ENCODE measurements at regions not wholly inside any gene's neighbourhood (a gene's known extent, or its start where the extent isn't known, plus 50 kb on each side); places are given as distances from the start of the nearest gene placed in this dataset.

- no peak overlapping the region for H3K4me3 Mint-ChIP-seq
- H3K27ac Mint-ChIP-seq = no peak overlapping the region
- peaks cover 3% of the 10 kb centered on the region for H3K9me3 Mint-ChIP-seq
- no peaks in the 10 kb centered on the region for H3K4me1 Mint-ChIP-seq
- peaks cover 4% of the 10 kb centered on the region for H3K27me3 Mint-ChIP-seq
- ATAC-seq (ENCODE audit: low read depth) (no peak), DNase-seq (ENCODE audit: low spot score in 2 of 2) (no peak)
- no peaks in the 10 kb centered on the region for H3K36me3 Mint-ChIP-seq
These were observed 302.6 kb downstream of the PCNX1 start for GRCh38 chr14:71209888-71210287.

- Mint-ChIP-seq H3K4me3 (no peak overlapping the region), H3K27me3 (peaks cover 7% of the 10 kb centered on the region), H3K4me1 (no peaks in the 10 kb centered on the region), H3K27ac (no peak overlapping the region), H3K36me3 (no peaks in the 10 kb centered on the region), H3K9me3 (no peaks in the 10 kb centered on the region)
- no peak for ATAC-seq (ENCODE audit: low read depth)
- no peak for DNase-seq (ENCODE audit: low spot score in 2 of 2)
These were observed 304.8 kb downstream of the PCNX1 start for GRCh38 chr14:71212093-71212492.

DNA sequence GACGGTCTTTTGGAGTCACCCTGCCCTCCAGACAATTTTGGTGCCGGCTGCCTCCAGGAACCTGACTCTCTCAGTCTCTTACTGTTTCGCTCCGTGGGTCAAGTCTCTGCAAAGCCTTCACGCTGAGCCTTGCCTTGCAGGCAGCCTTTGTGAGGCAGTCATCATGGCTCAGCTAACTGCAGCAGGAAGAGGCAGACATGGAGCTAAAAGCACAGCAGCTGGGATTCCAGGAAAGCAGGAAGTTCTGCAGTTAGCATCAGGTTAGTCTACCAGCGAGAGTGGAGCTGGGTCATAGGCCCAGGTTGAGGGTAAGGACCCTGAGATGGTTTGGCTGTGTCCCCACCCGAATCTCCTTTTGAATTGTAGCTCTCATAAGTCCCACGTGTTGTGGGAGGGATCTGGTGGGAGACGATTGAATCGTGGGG, 305.4 kb downstream of the PCNX1 start:
- H3K4me1 Mint-ChIP-seq = no peaks in the 10 kb centered on the region

GRCh38 chr14:71214241-71214640, 307.0 kb downstream of the PCNX1 start:
- Mint-ChIP-seq H3K4me1 (no peaks in the 10 kb centered on the region), H3K9me3 (no peaks in the 10 kb centered on the region), H3K4me3 (no peak overlapping the region), H3K27ac (no peak overlapping the region), H3K27me3 (peaks cover 7% of the 10 kb centered on the region), H3K36me3 (peaks cover 2% of the 10 kb centered on the region)
- DNase-seq (ENCODE audit: low spot score in 2 of 2) = no peak
- no peak for ATAC-seq (ENCODE audit: low read depth)

More for the DNA sequence above, 305.4 kb downstream of the PCNX1 start:
- Mint-ChIP-seq H3K9me3 (no peaks in the 10 kb centered on the region), H3K27me3 (peaks cover 7% of the 10 kb centered on the region), H3K36me3 (no peaks in the 10 kb centered on the region), H3K27ac (no peak overlapping the region), H3K4me3 (no peak overlapping the region)
- DNase-seq (ENCODE audit: low spot score in 2 of 2) (no peak), ATAC-seq (ENCODE audit: low read depth) (no peak)

DNA sequence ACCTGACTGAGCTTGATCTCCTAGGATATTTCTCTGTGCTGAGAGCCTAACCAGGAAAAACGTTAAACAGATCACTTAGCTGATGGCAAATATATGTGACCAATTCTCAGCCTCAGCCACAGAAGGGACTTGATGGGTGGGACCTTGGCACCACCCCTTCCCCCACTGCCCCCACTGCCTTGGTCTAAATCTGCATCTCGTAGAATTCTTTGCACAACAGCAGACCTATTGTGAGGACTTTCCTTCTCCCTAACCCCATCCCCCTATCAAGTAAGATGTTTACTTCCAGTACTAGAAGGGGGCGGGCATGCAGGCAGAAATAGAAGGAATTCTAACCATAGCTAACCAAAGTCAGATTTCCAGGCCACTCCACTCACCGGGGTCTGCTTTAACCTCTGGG, 313.2 kb downstream of the PCNX1 start:
- Mint-ChIP-seq H3K4me3 (no peak overlapping the region), H3K27me3 (peaks cover 3% of the 10 kb centered on the region), H3K4me1 (no peaks in the 10 kb centered on the region), H3K9me3 (no peaks in the 10 kb centered on the region), H3K36me3 (peaks cover 2% of the 10 kb centered on the region), H3K27ac (no peak overlapping the region)
- ATAC-seq (ENCODE audit: low read depth) = no peak
- DNase-seq (ENCODE audit: low spot score in 2 of 2) = no peak

DNA sequence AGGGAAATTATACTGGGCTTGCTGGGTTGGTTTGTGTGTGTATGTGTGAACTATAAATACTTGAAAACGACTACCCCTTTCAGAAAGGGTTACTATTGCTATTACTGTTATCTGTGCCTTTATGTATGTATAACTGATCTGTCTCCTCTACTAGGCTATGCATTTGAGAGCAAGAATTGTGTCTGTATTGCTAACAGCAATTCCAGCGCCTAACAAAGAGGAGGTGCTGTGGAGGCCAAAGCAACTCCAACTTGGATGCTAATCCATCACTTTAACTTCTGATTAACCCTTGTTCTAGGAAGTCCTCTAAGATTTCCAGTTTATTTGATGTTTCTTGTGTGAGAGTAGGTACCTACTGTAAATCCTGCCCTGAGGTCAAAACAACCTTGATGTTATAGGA, 313.9 kb downstream of the PCNX1 start:
- no peaks in the 10 kb centered on the region for H3K4me1 Mint-ChIP-seq
- no peaks in the 10 kb centered on the region for H3K9me3 Mint-ChIP-seq
- DNase-seq (ENCODE audit: low spot score in 2 of 2) = no peak
- no peak overlapping the region for H3K27ac Mint-ChIP-seq
- ATAC-seq (ENCODE audit: low read depth) = no peak
- no peaks in the 10 kb centered on the region for H3K27me3 Mint-ChIP-seq
- H3K4me3 Mint-ChIP-seq = no peak overlapping the region
- peaks cover 2% of the 10 kb centered on the region for H3K36me3 Mint-ChIP-seq

DNA sequence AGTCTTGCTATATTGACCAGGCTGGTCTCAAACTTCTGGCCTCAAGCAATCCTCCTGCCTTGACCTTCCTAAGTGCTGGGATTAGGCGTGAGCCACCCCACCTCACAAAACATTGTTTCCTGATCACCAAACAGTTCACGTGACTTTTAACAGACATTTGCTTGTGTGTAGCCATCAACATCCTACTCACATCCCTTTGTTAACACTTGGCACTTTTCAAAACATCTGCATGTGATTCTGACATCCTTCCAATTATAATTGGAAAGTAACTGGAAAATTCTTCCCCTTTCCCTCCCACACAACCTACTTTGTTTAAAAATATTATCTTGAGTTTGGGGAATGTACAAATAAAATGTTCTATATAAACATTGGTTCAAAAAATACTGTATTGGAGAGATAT, 317.9 kb downstream of the PCNX1 start:
- DNase-seq (ENCODE audit: low spot score in 2 of 2) (no peak), ATAC-seq (ENCODE audit: low read depth) (no peak)
- Mint-ChIP-seq H3K27me3 (no peaks in the 10 kb centered on the region), H3K27ac (no peak overlapping the region), H3K36me3 (no peaks in the 10 kb centered on the region), H3K4me1 (no peaks in the 10 kb centered on the region), H3K4me3 (no peak overlapping the region), H3K9me3 (no peaks in the 10 kb centered on the region)

DNA sequence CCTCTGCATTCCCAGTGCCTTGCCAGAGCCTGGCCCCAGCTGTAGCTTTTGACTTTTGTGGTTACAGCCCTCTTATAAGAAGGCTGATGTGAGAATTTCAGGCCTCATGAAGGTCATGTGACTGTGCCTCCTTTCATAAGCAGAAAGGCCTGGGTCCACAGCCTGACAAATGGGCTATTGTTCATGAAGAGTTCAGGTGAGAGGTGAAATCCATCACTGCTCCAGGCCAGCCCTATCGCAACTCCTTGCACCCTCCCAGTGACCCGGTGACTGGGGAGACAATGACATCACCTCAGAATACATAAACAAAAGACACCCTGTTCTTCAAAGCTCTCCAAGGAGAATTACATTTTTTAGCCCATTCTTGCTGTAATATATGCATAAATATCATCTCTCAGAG, 321.5 kb downstream of the PCNX1 start:
- H3K27me3 Mint-ChIP-seq = no peaks in the 10 kb centered on the region

DNA sequence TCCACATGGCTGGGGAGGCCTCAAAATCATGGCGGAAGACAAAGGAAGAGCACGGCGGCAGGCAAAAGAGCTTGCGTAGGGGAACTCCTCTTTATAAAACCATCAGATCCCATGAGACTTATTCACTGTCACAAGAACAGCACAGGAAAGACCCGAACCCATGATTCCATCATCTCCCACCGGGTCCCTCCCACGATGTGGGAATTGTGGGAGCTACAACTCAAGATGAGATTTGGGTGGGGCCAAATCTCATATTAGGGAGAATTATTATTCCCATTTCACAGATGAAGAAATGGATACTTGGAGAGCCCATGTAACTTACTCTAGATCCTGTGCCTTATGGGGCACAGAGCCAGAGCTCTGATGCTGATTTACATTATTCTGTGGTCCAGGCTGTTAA, 322.6 kb downstream of the PCNX1 start:
- no peak overlapping the region for H3K4me3 Mint-ChIP-seq

More for the DNA sequence above, 321.5 kb downstream of the PCNX1 start:
- no peak overlapping the region for H3K27ac Mint-ChIP-seq
- ATAC-seq (ENCODE audit: low read depth) = no peak
- DNase-seq (ENCODE audit: low spot score in 2 of 2) = no peak
- H3K36me3 Mint-ChIP-seq = no peaks in the 10 kb centered on the region
- no peak overlapping the region for H3K4me3 Mint-ChIP-seq
- no peaks in the 10 kb centered on the region for H3K4me1 Mint-ChIP-seq
- H3K9me3 Mint-ChIP-seq = no peaks in the 10 kb centered on the region

DNA sequence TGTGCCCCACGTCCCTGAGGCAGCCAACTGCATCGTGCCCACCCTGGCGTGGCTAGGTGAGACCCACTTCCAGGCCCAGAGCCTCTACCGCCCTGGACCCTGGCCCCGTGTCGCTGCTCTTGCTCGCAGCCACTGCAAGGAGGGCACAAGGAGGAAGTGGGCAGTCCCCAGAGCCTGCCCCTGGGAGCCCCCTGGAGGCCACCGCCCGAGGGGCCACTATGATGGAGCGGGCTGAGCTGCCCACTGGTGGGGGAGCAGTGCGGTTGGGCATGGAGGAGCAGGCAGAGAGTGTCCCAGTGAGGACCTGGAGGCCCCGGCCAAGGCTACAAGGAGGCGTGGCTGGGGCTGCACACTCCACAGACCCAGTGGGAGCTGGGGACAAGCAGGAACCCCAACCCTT, 323.6 kb downstream of the PCNX1 start:
- DNase-seq (ENCODE audit: low spot score in 2 of 2) = no peak
- Mint-ChIP-seq H3K4me3 (no peak overlapping the region), H3K4me1 (no peaks in the 10 kb centered on the region), H3K9me3 (no peaks in the 10 kb centered on the region), H3K27ac (no peak overlapping the region), H3K36me3 (no peaks in the 10 kb centered on the region), H3K27me3 (no peaks in the 10 kb centered on the region)
- ATAC-seq (ENCODE audit: low read depth) = no peak

More for the DNA sequence above, 322.6 kb downstream of the PCNX1 start:
- Mint-ChIP-seq H3K36me3 (no peaks in the 10 kb centered on the region), H3K27me3 (no peaks in the 10 kb centered on the region), H3K9me3 (no peaks in the 10 kb centered on the region), H3K4me1 (no peaks in the 10 kb centered on the region), H3K27ac (peak overlapping the region; percentile 64)
- DNase-seq (ENCODE audit: low spot score in 2 of 2) (no peak), ATAC-seq (ENCODE audit: low read depth) (no peak)

DNA sequence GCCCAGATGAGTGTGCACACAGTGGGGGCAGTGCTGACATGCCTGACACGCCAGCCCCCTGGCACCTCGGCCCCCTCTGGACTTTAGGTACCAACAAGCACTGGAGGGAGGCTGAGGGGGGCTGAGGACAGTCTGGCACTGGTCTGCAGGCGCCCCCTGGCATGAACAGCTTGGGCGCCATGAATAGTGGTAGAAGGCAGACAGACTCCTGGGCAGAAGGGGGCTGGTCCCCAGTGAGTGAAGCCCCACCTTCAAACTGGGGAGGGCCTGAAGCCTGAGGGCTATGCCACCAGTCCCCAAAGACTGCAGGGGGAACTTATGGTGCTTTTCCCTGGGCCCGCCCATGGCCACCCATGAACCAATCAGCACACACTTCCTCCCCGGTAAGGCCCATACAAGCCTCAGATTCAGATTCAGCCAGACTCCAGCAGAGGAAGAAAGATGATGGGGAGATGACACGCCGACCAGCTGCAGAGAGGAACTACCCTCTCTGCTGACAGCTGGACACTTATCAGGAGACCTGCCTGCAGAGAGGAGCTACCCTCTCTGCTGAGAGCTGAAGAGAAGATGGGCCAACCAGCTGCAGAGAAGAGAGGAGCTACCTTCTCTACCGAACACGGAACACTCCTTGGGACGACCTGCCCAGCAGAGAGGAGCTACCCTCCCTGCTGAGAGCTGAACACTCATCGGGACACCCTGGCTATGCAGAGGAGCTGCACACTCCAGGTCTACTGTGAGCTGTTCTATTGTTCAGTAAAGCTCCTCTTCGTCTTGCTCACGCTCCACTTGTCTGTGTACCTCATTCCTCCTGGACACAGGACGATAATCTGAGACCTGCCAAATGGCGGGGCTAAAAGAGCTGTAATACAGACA, 324.5 kb downstream of the PCNX1 start:
- ATAC-seq (ENCODE audit: low read depth) (peak; percentile 92), DNase-seq (ENCODE audit: low spot score in 2 of 2) (peak in 1 of 2 donors; percentile 11)
- Mint-ChIP-seq H3K4me1 (no peaks in the 10 kb centered on the region), H3K9me3 (no peaks in the 10 kb centered on the region), H3K27me3 (no peaks in the 10 kb centered on the region), H3K4me3 (peak overlapping the region; percentile 66), H3K36me3 (no peaks in the 10 kb centered on the region), H3K27ac (peak overlapping the region; percentile 18)

GRCh38 chr14:71232506-71232905, 325.2 kb downstream of the PCNX1 start:
- Mint-ChIP-seq H3K9me3 (no peaks in the 10 kb centered on the region), H3K27ac (no peak overlapping the region), H3K4me3 (no peak overlapping the region), H3K27me3 (peaks cover 1% of the 10 kb centered on the region), H3K36me3 (no peaks in the 10 kb centered on the region), H3K4me1 (no peaks in the 10 kb centered on the region)
- ATAC-seq (ENCODE audit: low read depth) (no peak), DNase-seq (ENCODE audit: low spot score in 2 of 2) (no peak)

DNA sequence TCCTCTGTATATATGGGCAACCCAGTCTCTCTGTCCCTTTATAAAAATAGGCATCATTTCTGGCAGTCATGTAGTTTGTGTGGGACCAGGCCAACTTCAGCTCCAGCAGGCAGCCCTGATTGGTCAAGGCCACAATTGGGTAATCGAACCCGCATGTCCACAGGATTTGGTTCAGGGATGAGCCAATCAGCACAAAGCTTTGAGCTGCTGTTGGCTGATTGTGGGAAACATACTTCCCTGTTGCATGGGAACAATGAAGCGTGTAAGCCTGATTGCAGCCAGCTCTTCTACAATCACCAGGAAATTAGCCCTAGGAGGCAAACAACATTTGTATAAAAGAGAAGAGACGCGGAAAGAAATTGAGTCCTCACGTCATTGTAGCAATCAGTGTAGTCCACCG, 328.6 kb downstream of the PCNX1 start:
- no peak for ATAC-seq (ENCODE audit: low read depth)
- peaks cover 4% of the 10 kb centered on the region for H3K27me3 Mint-ChIP-seq
- no peak overlapping the region for H3K4me3 Mint-ChIP-seq
- H3K27ac Mint-ChIP-seq = no peak overlapping the region
- no peak for DNase-seq (ENCODE audit: low spot score in 2 of 2)
- no peaks in the 10 kb centered on the region for H3K9me3 Mint-ChIP-seq
- peaks cover 4% of the 10 kb centered on the region for H3K4me1 Mint-ChIP-seq
- H3K36me3 Mint-ChIP-seq = no peaks in the 10 kb centered on the region

- no peak for ATAC-seq (ENCODE audit: low read depth)
- Mint-ChIP-seq H3K27me3 (peaks cover 4% of the 10 kb centered on the region), H3K27ac (no peak overlapping the region), H3K4me1 (peaks cover 4% of the 10 kb centered on the region), H3K36me3 (no peaks in the 10 kb centered on the region), H3K9me3 (no peaks in the 10 kb centered on the region), H3K4me3 (no peak overlapping the region)
- DNase-seq (ENCODE audit: low spot score in 2 of 2) = no peak
These were observed 329.2 kb downstream of the PCNX1 start for GRCh38 chr14:71236487-71236886.

DNA sequence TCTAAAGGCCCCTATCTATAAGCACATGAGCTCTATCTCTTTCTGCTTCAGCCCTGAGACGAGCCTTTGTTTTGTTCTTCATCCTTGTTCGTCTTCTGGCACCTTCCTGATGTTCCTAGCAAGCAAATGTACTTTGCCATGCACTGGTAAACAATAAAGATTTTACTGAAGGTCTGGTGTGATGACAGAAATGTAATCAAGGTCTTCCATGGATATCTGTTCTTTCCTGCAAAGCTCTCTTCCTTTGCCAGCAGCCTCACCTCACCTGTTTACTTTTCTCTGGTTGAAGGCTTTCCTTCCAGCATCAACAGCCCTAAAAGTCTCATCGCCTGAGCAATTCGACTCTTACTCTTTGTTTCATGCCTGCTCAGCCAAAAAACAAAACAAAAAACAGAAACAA, 330.3 kb downstream of the PCNX1 start:
- ATAC-seq (ENCODE audit: low read depth) (no peak), DNase-seq (ENCODE audit: low spot score in 2 of 2) (no peak)
- Mint-ChIP-seq H3K4me1 (peaks cover 4% of the 10 kb centered on the region), H3K27me3 (peaks cover 4% of the 10 kb centered on the region), H3K9me3 (no peaks in the 10 kb centered on the region), H3K27ac (no peak overlapping the region), H3K36me3 (no peaks in the 10 kb centered on the region), H3K4me3 (no peak overlapping the region)
